Prostate gland (tissue), 2 donors: ENCODE measurements at regions not wholly inside any gene's neighbourhood (a gene's known extent, or its start where the extent isn't known, plus 50 kb on each side); places are given as distances from the start of the nearest gene placed in this dataset.

ENCODE experiments used
- CTCF ChIP-seq, 4 experiments: fragments of 200-600 bp in 2 of 4; fragments of 450-650 bp in 2 of 4; sonication (generic) in 2 of 4; IDR thresholded peaks; 1 replicate in 3 of 4; 2 replicates in 1 of 4; pipeline ENCODE4 v1.5.1; 2016 to 2019; ENCODE audit warnings: antibody characterized with exemption in 4 of 4, mild to moderate bottlenecking in 2 of 4, moderate library complexity in 2 of 4
- POLR2A ChIP-seq: fragments of 450-650 bp; IDR thresholded peaks from one replicate; pipeline ENCODE4 v1.6.1; 2016; ENCODE audit warnings: antibody characterized with exemption, mild to moderate bottlenecking

DNA sequence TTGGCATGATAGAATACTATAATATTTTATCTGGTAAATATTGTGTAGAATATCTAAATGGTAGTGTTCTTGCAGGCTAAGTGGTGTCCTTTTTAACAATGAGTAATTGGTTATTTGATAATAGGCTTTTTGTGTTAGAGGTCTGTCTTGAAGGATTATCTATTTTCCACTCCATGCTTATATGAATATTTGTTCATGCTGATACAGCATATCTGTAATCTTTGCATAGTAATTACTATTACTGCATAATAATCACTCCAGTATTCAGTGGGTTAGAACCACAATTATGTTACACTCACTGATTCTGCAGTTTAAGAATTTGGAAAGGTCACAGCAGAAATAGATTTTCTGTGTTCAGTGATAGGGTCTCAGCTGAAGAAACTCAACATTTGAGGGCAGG lies 1229.9 kb downstream of the MAT2B start:
- TF ChIP-seq POLR2A, result no peak
- TF ChIP-seq CTCF (IDR thresholded peaks at IDR 0.05), result no peak
